Transverse colon (tissue), 4 donors: ENCODE measurements at regions not wholly inside any gene's neighbourhood (a gene's known extent, or its start where the extent isn't known, plus 50 kb on each side); places are given as distances from the start of the nearest gene placed in this dataset.

ENCODE experiments used
- EP300 ChIP-seq: sonication (generic); formaldehyde crosslinking; IDR thresholded peaks from one replicate; pipeline ENCODE4 v1.6.1; 2017; ENCODE audit warnings: antibody characterized with exemption, low read depth
- POLR2A ChIP-seq: fragments of 450-650 bp; IDR thresholded peaks from one replicate; pipeline ENCODE4 v1.6.1; 2016; ENCODE audit warnings: antibody characterized with exemption, mild to moderate bottlenecking, moderate library complexity
- POLR2AphosphoS5 ChIP-seq, 3 donors: sonication (generic); formaldehyde crosslinking; IDR thresholded peaks; one replicate each; pipeline ENCODE4 v1.6.1; 2016; ENCODE audit warnings: antibody characterized with exemption in 3 of 3
- TF ChIP-seq, protein P1 (sequence below), 5 experiments: fragments of 200-600 bp in 3 of 5; fragments of 450-650 bp in 2 of 5; sonication (generic) in 3 of 5; IDR thresholded peaks; 1 replicate in 2 of 5; 2 replicates in 3 of 5; pipeline ENCODE4 v1.5.1; 2016 to 2017; ENCODE audit warnings: antibody characterized with exemption in 5 of 5, inconsistent platforms in 3 of 5, mild to moderate bottlenecking in 2 of 5, moderate library complexity in 1 of 5

- TF ChIP-seq, protein P1, sequence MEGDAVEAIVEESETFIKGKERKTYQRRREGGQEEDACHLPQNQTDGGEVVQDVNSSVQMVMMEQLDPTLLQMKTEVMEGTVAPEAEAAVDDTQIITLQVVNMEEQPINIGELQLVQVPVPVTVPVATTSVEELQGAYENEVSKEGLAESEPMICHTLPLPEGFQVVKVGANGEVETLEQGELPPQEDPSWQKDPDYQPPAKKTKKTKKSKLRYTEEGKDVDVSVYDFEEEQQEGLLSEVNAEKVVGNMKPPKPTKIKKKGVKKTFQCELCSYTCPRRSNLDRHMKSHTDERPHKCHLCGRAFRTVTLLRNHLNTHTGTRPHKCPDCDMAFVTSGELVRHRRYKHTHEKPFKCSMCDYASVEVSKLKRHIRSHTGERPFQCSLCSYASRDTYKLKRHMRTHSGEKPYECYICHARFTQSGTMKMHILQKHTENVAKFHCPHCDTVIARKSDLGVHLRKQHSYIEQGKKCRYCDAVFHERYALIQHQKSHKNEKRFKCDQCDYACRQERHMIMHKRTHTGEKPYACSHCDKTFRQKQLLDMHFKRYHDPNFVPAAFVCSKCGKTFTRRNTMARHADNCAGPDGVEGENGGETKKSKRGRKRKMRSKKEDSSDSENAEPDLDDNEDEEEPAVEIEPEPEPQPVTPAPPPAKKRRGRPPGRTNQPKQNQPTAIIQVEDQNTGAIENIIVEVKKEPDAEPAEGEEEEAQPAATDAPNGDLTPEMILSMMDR (IDR thresholded peaks at IDR 0.05): no peak
- no peak for TF ChIP-seq POLR2A
- no peak for TF ChIP-seq POLR2AphosphoS5 (IDR thresholded peaks at IDR 0.05)
- no peak for TF ChIP-seq EP300
These were observed 123.3 kb downstream of the OXSM start for GRCh38 chr3:25913179-25913578.
